ENCODE measurements at regions not wholly inside any gene's neighbourhood (a gene's known extent, or its start where the extent isn't known, plus 50 kb on each side); places are given as distances from the start of the nearest gene placed in this dataset.

GRCh38 chr10:128418819-128419218, 292.6 kb upstream of the MKI67 start:
- TF ChIP-seq CBX3 (IDR thresholded peaks at IDR 0.05; ENCODE audit: low read depth) (no peak), REST (IDR thresholded peaks at IDR 0.05; ENCODE audit: low read depth) (no peak), EZH2phosphoT487 (IDR thresholded peaks at IDR 0.05; ENCODE audit: borderline replicate concordance) (no peak), CTCF (IDR thresholded peaks at IDR 0.05 in 2 of 3, conservative IDR thresholded peaks at IDR 0.05 in 1 of 3; ENCODE audit: borderline replicate concordance in 1 of 3, insufficient read depth in 1 of 3, low read depth in 2 of 3, low read length in 2 of 3) (no peak), SRF (IDR thresholded peaks at IDR 0.05; ENCODE audit: low read depth) (no peak), YY1 (IDR thresholded peaks at IDR 0.05; ENCODE audit: extremely low read depth, insufficient replicate concordance, low read depth, low read length) (no peak), ELF1 (IDR thresholded peaks at IDR 0.05; ENCODE audit: borderline replicate concordance, low read depth) (no peak), RAD21 (IDR thresholded peaks at IDR 0.05; ENCODE audit: low read depth) (no peak), EGR1 (IDR thresholded peaks at IDR 0.05; ENCODE audit: low read depth) (no peak), ATF3 (IDR thresholded peaks at IDR 0.05) (no peak), CEBPB (IDR thresholded peaks at IDR 0.05; ENCODE audit: low read depth) (no peak), SP1 (IDR thresholded peaks at IDR 0.05; ENCODE audit: low read depth) (no peak), FOSL1 (IDR thresholded peaks at IDR 0.05; ENCODE audit: low read depth) (no peak), SIN3A (IDR thresholded peaks at IDR 0.05; ENCODE audit: low read depth) (no peak), MAX (IDR thresholded peaks at IDR 0.05) (no peak), EZH2 (IDR thresholded peaks at IDR 0.05) (no peak)
- H3K9me3 ChIP-seq (ENCODE audit: control insufficient read depth in 1 of 2, insufficient read depth in 1 of 2, low read depth in 1 of 2, low read length in 2 of 2): no peaks in the 10 kb centered on the region
- RAD21 ChIA-PET (ENCODE audit: low non-redundant PET in 1 of 2, low total read pairs in 2 of 2, uncharacterized antibody in 2 of 2, unreplicated experiment in 2 of 2): no interaction called here
- H3K4me1 ChIP-seq (ENCODE audit: control insufficient read depth in 1 of 2, insufficient read depth in 2 of 2, low read length in 2 of 2): no peaks in the 10 kb centered on the region
- ATAC-seq (no peak), DNase-seq (ENCODE audit: low read depth, low spot score) (no peak)
- no peak overlapping the region for H3K4me2 ChIP-seq (ENCODE audit: low read length)
- H3K9me2 ChIP-seq (ENCODE audit: insufficient read depth): no peaks in the 10 kb centered on the region
- no peak overlapping the region for H3K4me3 ChIP-seq (replicated peaks in 1 of 2; ENCODE audit: low read depth in 1 of 2, low read length in 2 of 2)
- BruUV-seq (replicated peaks): no TSS peak
- H3K27me3 ChIP-seq (ENCODE audit: insufficient read depth, low read length): peaks cover 78% of the 10 kb centered on the region
- CTCF ChIA-PET: no interaction called here
- no peak overlapping the region for H3K9ac ChIP-seq (ENCODE audit: low read length)
- POLR2A ChIA-PET: no interaction called here
- no peaks in the 10 kb centered on the region for H3K79me2 ChIP-seq (ENCODE audit: insufficient read depth, low read length)
- H4K20me1 ChIP-seq (ENCODE audit: insufficient read depth): no peaks in the 10 kb centered on the region
- H2AFZ ChIP-seq (ENCODE audit: low read depth, low read length, poor library complexity, severe bottlenecking): no peak overlapping the region
- no peak overlapping the region for H3K27ac ChIP-seq (ENCODE audit: low read depth, low read length)
- intact Hi-C loops (cut with micrococcal nuclease): no loop called here
- no peaks in the 10 kb centered on the region for H3K36me3 ChIP-seq (ENCODE audit: control insufficient read depth in 1 of 2, insufficient read depth in 2 of 2, low read length in 2 of 2)
